ENCODE measurements at regions not wholly inside any gene's neighbourhood (a gene's known extent, or its start where the extent isn't known, plus 50 kb on each side); places are given as distances from the start of the nearest gene placed in this dataset.

DNA sequence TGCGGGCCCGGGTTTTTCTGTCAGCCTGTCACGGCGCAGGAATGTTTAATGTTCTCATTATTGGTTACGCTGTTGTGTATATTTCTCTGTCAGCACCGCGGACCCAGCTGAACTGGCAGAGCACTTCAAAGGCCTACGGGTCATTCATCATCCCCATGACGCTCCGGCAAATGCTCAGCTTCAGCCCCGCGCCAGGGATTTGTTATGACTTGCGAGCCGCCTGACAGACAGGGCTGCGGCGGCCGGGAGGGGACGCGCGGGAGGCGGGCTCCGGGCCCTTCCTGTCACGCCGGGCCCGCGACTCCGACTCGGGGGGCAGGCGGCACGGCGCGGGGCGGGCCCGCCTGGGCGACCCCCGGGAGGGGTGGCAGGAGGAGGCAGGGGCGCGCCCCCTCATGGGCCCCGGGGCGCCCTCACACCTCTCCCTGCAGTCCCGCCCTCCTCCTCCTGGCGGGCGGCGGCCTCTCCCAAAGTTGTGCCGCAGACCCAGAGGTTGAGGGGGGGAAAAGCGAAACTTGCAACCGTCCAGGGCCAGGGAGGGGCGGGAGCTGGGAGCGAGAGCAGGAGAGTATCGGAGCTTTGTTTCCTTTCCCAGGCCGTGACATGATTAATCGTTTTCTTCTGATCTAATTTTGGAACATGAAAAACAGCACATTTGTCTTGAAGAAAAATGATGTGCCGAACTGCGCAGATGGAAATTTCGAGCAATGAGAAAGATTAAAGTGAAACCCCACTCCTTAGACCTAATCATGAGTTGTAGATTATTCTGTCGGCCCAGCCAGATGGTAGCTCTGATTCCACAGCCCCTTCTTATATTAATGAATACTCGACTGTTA, 59.3 kb upstream of the COMTD1 start:
- Mint-ChIP-seq H3K27me3 (peaks cover 30% of the 10 kb centered on the region), H3K4me3 (peak overlapping the region; percentile 87), H3K4me1 (ENCODE audit: low read depth) (peaks cover 5% of the 10 kb centered on the region), H3K9me3 (peaks cover 2% of the 10 kb centered on the region), H3K36me3 (ENCODE audit: low read depth) (no peaks in the 10 kb centered on the region), H3K27ac (no peak overlapping the region)
- Histone ChIP-seq H3K9me3 (ENCODE audit: control insufficient read depth in 1 of 2, insufficient read depth in 1 of 2, low read length in 2 of 2) (no peaks in the 10 kb centered on the region), H3K27me3 (ENCODE audit: control insufficient read depth in 1 of 2, insufficient read depth in 2 of 2, low read length in 2 of 2) (peaks cover 15 to 16% of the 10 kb centered on the region in 2 experiments), H3K27ac (ENCODE audit: low read depth in 1 of 2, low read length in 2 of 2) (no peak overlapping the region), H3K4me1 (ENCODE audit: insufficient read depth, low read length) (peaks cover 11% of the 10 kb centered on the region), H3K36me3 (ENCODE audit: insufficient read depth, low read length) (no peaks in the 10 kb centered on the region), H3K4me3 (ENCODE audit: low read length) (peak overlapping the region; percentile 68)
- CTCF ChIA-PET = no interaction called here
- intact Hi-C loops (cut with DNase I, micrococcal nuclease) = no loop called here
- ATAC-seq (ENCODE audit: poor library complexity) (peak; percentile 85), DNase-seq (peak; percentile 34 to 81 (median 50))
- TF ChIP-seq, protein P1, sequence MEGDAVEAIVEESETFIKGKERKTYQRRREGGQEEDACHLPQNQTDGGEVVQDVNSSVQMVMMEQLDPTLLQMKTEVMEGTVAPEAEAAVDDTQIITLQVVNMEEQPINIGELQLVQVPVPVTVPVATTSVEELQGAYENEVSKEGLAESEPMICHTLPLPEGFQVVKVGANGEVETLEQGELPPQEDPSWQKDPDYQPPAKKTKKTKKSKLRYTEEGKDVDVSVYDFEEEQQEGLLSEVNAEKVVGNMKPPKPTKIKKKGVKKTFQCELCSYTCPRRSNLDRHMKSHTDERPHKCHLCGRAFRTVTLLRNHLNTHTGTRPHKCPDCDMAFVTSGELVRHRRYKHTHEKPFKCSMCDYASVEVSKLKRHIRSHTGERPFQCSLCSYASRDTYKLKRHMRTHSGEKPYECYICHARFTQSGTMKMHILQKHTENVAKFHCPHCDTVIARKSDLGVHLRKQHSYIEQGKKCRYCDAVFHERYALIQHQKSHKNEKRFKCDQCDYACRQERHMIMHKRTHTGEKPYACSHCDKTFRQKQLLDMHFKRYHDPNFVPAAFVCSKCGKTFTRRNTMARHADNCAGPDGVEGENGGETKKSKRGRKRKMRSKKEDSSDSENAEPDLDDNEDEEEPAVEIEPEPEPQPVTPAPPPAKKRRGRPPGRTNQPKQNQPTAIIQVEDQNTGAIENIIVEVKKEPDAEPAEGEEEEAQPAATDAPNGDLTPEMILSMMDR (IDR thresholded peaks at IDR 0.05) = peak; percentile 13
- POLR2A ChIA-PET = interaction anchor here (1.0 to 1.4 kb wide), 3 partner anchors 12 to 65 kb away, joined by 4 read pairs; no protein-coding TSS in a partner anchor

DNA sequence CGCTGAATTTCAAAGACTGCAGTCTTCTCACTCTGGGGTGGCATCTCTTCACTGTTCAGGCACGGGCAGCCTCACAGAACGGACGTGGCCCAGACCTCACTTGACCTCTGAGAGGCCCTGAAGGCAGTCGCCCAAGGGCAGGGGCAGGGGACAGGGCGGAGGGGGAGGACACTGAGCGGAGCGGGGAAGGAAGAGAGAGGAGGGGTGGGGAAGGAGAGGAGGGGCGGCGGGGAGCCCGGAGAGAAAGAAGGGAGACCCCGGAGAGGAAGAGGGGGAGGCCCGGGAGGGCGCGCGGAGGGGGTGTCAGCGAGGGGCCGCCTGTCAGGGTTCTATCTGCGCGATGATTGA, 58.7 kb upstream of the COMTD1 start:
- H3K4me1 Mint-ChIP-seq (ENCODE audit: low read depth) = peaks cover 5% of the 10 kb centered on the region
- H3K27ac ChIP-seq (ENCODE audit: low read depth in 1 of 2, low read length in 2 of 2) = no peak overlapping the region
- peaks cover 4% of the 10 kb centered on the region for H3K9me3 Mint-ChIP-seq
- H3K27me3 Mint-ChIP-seq = peaks cover 36% of the 10 kb centered on the region
- ChIA-PET POLR2A (interaction anchor here (1.0 to 1.4 kb wide), 3 partner anchors 13 to 64 kb away, joined by 4 read pairs; no protein-coding TSS in a partner anchor), CTCF (no interaction called here)
- H3K4me1 ChIP-seq (ENCODE audit: insufficient read depth, low read length) = peaks cover 11% of the 10 kb centered on the region
- H3K27me3 ChIP-seq (ENCODE audit: control insufficient read depth in 1 of 2, insufficient read depth in 2 of 2, low read length in 2 of 2) = peaks cover 15 to 16% of the 10 kb centered on the region in 2 experiments
- intact Hi-C loops (cut with DNase I, micrococcal nuclease) = no loop called here
- H3K36me3 ChIP-seq (ENCODE audit: insufficient read depth, low read length) = no peaks in the 10 kb centered on the region
- no peak for ATAC-seq (ENCODE audit: poor library complexity)
- H3K4me3 ChIP-seq (ENCODE audit: low read length) = peak overlapping the region; percentile 68
- peak overlapping the region; percentile 87 for H3K4me3 Mint-ChIP-seq
- no peak overlapping the region for H3K27ac Mint-ChIP-seq
- H3K9me3 ChIP-seq (ENCODE audit: control insufficient read depth in 1 of 2, insufficient read depth in 1 of 2, low read length in 2 of 2) = no peaks in the 10 kb centered on the region
- H3K36me3 Mint-ChIP-seq (ENCODE audit: low read depth) = no peaks in the 10 kb centered on the region
- DNase-seq = peak in 1 of 14 experiments; percentile 2
- TF ChIP-seq, protein P1 (IDR thresholded peaks at IDR 0.05) = no peak

DNA sequence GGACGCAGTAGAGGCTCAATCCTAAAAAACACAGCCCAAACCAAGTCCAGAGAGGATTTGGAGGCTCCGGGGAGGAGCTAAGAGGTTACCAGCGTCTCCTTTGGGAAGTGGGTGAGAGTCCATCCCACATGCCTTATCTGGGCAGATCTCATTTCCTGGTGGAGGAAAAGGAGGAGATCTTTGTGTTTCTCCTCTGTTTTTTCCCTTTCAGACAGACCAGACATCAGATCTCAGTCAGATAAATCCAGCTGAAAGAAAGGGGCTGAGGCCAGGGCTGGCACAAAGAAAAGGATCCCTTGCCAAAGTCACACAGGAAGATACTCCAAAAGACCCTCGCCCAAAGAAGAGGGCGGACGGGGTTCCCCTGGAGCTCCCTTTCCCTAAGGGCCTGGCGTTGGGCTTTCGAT, 58.3 kb upstream of the COMTD1 start:
- Mint-ChIP-seq H3K36me3 (ENCODE audit: low read depth) (no peaks in the 10 kb centered on the region), H3K4me1 (ENCODE audit: low read depth) (peaks cover 5% of the 10 kb centered on the region), H3K27ac (no peak overlapping the region), H3K9me3 (peaks cover 4% of the 10 kb centered on the region), H3K27me3 (peaks cover 38% of the 10 kb centered on the region), H3K4me3 (peak overlapping the region; percentile 87)
- TF ChIP-seq, protein P1 (IDR thresholded peaks at IDR 0.05) = no peak
- CTCF ChIA-PET = no interaction called here
- Histone ChIP-seq H3K27ac (ENCODE audit: low read depth in 1 of 2, low read length in 2 of 2) (no peak overlapping the region), H3K9me3 (ENCODE audit: control insufficient read depth in 1 of 2, insufficient read depth in 1 of 2, low read length in 2 of 2) (no peaks in the 10 kb centered on the region), H3K27me3 (ENCODE audit: control insufficient read depth in 1 of 2, insufficient read depth in 2 of 2, low read length in 2 of 2) (peaks cover 15 to 16% of the 10 kb centered on the region in 2 experiments), H3K4me1 (ENCODE audit: insufficient read depth, low read length) (peaks cover 11% of the 10 kb centered on the region), H3K36me3 (ENCODE audit: insufficient read depth, low read length) (no peaks in the 10 kb centered on the region), H3K4me3 (ENCODE audit: low read length) (no peak overlapping the region)
- ATAC-seq (ENCODE audit: poor library complexity) = no peak
- DNase-seq = no peak
- POLR2A ChIA-PET = interaction anchor here (1.4 kb wide), 1 partner anchor 13 kb away, joined by 4 read pairs; no protein-coding TSS in a partner anchor
- intact Hi-C loops (cut with DNase I, micrococcal nuclease) = no loop called here
